ENCODE measurements at regions not wholly inside any gene's neighbourhood (a gene's known extent, or its start where the extent isn't known, plus 50 kb on each side); places are given as distances from the start of the nearest gene placed in this dataset.
"Not testable (repeated sequence)": the region's sequence is repeated elsewhere in the genome, so short reads cannot be mapped to it uniquely, and the experiment has no call there.

GRCh38 chr5:40210694-40211093, 469.0 kb upstream of the PTGER4 start:
- no peak for DNase-seq

GRCh38 chr5:40206030-40206429, 473.7 kb upstream of the PTGER4 start:
- no peak for DNase-seq

- DNase-seq, result no peak
These were observed 475.6 kb upstream of the PTGER4 start for GRCh38 chr5:40204144-40204543.

- DNase-seq, result no peak
These were observed 476.8 kb upstream of the PTGER4 start for GRCh38 chr5:40202814-40203440.

- no peak for DNase-seq
These were observed 481.0 kb upstream of the PTGER4 start for GRCh38 chr5:40198736-40199135.

- DNase-seq, result not testable (repeated sequence)
These were observed 484.1 kb upstream of the PTGER4 start for GRCh38 chr5:40195574-40195973.

- DNase-seq, result no peak
These were observed 488.6 kb upstream of the PTGER4 start for GRCh38 chr5:40191150-40191549.

- DNase-seq, result no peak
These were observed 507.0 kb upstream of the PTGER4 start for GRCh38 chr5:40172721-40173120.

- DNase-seq, result no peak
These were observed 507.7 kb upstream of the PTGER4 start for GRCh38 chr5:40171971-40172370.

GRCh38 chr5:40167283-40167682, 512.4 kb upstream of the PTGER4 start:
- DNase-seq, result no peak

GRCh38 chr5:40166802-40167201, 512.9 kb upstream of the PTGER4 start:
- no peak for DNase-seq

GRCh38 chr5:40165789-40166728, 513.7 kb upstream of the PTGER4 start:
- no peak for DNase-seq

GRCh38 chr5:40165106-40165788, 514.5 kb upstream of the PTGER4 start:
- DNase-seq, result no peak

GRCh38 chr5:40160435-40160834, 519.3 kb upstream of the PTGER4 start:
- DNase-seq, result no peak

GRCh38 chr5:40154194-40154593, 525.5 kb upstream of the PTGER4 start:
- DNase-seq, result no peak

- no peak for DNase-seq
These were observed 528.8 kb upstream of the PTGER4 start for GRCh38 chr5:40150896-40151295.

GRCh38 chr5:40141896-40142295, 537.8 kb upstream of the PTGER4 start:
- DNase-seq, result no peak

- DNase-seq, result no peak
These were observed 538.3 kb upstream of the PTGER4 start for GRCh38 chr5:40141418-40141817.

GRCh38 chr5:40137223-40137622, 542.5 kb upstream of the PTGER4 start:
- no peak for DNase-seq

- DNase-seq, result no peak
These were observed 544.7 kb upstream of the PTGER4 start for GRCh38 chr5:40134883-40135520.

GRCh38 chr5:40124367-40124766, 555.3 kb upstream of the PTGER4 start:
- DNase-seq, result no peak

GRCh38 chr5:40121236-40121635, 558.5 kb upstream of the PTGER4 start:
- no peak for DNase-seq

GRCh38 chr5:40112875-40113274, 566.8 kb upstream of the PTGER4 start:
- no peak for DNase-seq
